MM.1S (cell line): ENCODE measurements at regions not wholly inside any gene's neighbourhood (a gene's known extent, or its start where the extent isn't known, plus 50 kb on each side); places are given as distances from the start of the nearest gene placed in this dataset.

Experiments
- EZH2phosphoT487 ChIP-seq: fragments of 300-600 bp; sonication (generic); IDR thresholded peaks from 2 replicates; pipeline ENCODE4 v1.6.1; 2018; ENCODE audit warnings: antibody characterized with exemption, low read length
- TF ChIP-seq, protein P1 (sequence below): fragments of 300-600 bp; sonication (generic); IDR thresholded peaks from 2 replicates; pipeline ENCODE4 v1.5.1; 2016; ENCODE audit warnings: antibody characterized with exemption, low read length, mixed read lengths

DNA sequence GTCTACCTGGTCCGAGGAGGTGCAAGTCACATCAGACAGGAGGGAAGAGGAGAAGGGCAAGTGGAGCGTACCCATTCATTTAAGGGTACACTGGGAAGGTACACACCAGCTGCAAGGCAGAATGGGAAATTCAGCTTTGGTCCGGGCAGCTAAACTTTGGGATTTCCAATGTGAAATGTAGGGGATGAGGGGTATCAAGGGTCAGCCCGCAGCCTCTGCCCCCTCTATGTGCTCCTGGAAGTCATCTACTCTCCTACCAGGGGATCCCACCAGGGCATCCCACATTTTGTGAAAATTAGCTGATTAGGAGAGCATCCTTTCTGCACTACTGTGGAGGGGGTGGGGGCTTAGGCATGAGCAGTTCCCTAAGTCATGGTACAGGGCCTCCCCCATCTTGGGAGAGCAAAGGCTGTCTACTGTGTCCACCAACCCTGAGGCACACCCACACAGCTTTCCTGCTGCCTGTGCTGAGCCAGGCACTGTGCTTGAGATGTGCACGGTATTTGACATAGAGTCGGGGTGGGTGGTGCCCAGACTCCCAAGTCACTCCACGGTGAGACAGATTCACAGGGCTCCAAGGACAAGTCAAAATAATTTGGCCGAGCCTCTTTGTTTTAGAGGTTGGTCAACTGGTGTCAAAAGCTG is 189.1 kb upstream of the SULF2 start:
- TF ChIP-seq, protein P1, sequence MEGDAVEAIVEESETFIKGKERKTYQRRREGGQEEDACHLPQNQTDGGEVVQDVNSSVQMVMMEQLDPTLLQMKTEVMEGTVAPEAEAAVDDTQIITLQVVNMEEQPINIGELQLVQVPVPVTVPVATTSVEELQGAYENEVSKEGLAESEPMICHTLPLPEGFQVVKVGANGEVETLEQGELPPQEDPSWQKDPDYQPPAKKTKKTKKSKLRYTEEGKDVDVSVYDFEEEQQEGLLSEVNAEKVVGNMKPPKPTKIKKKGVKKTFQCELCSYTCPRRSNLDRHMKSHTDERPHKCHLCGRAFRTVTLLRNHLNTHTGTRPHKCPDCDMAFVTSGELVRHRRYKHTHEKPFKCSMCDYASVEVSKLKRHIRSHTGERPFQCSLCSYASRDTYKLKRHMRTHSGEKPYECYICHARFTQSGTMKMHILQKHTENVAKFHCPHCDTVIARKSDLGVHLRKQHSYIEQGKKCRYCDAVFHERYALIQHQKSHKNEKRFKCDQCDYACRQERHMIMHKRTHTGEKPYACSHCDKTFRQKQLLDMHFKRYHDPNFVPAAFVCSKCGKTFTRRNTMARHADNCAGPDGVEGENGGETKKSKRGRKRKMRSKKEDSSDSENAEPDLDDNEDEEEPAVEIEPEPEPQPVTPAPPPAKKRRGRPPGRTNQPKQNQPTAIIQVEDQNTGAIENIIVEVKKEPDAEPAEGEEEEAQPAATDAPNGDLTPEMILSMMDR: no peak
- no peak for TF ChIP-seq EZH2phosphoT487
